PC-3 (cell line): ENCODE measurements at regions not wholly inside any gene's neighbourhood (a gene's known extent, or its start where the extent isn't known, plus 50 kb on each side); places are given as distances from the start of the nearest gene placed in this dataset.

Experiments used
- ATAC-seq: fragments of 200-7000 bp; cut with Tn5 transposase; 2 replicates; pipeline ENCODE4 v1.9.1; 2020; ENCODE audit warnings: mild to moderate bottlenecking, moderate library complexity
- BruUV-seq: library from RNA; stranded (reverse); fragments of 400-500 nt; replicated peaks from 2 replicates; lab custom pipeline; 2021; lab: Mats Ljungman, UMichigan
- CTCF ChIA-PET: fragments of 300-600 bp; sonication (Branson Sonifier 250); formaldehyde crosslinking; loops from one replicate; lab custom pipeline; 2022; ENCODE audit warnings: antibody characterized with exemption; lab: Charles Lee
- POLR2A ChIA-PET: fragments of 300-600 bp; sonication (Branson Sonifier 250); formaldehyde crosslinking; loops from one replicate; lab custom pipeline; 2022; ENCODE audit warnings: antibody characterized with exemption; ENCODE audit not compliant: unreplicated experiment; lab: Charles Lee
- DNase-seq: peaks from one replicate; pipeline ENCODE4 v3.0.0-alpha.2; 2015
- H2AFZ ChIP-seq: fragments of 300-600 bp; sonication (generic); 2 replicates; pipeline ENCODE4 v1.6.0; 2016; ENCODE audit warnings: antibody characterized with exemption, low read length
- H3F3A ChIP-seq: fragments of 300-600 bp; sonication (generic); one replicate; pipeline ENCODE4 v1.6.0; 2017; ENCODE audit warnings: antibody characterized with exemption, low read length, control low read depth, mild to moderate bottlenecking; ENCODE audit not compliant: unreplicated experiment
- H3K27ac ChIP-seq: fragments of 300-600 bp; sonication (generic); 2 replicates; pipeline ENCODE4 v1.5.1; 2016; ENCODE audit warnings: mild to moderate bottlenecking, low read length
- H3K27me3 ChIP-seq: fragments of 300-600 bp; sonication (generic); 2 replicates; pipeline ENCODE4 v1.6.1; 2016; ENCODE audit warnings: low read length, mixed read lengths
- H3K36me3 ChIP-seq: fragments of 300-600 bp; sonication (generic); 2 replicates; pipeline ENCODE4 v1.6.1; 2016; ENCODE audit warnings: low read depth, mixed run types, low read length, mixed read lengths
- H3K4me1 ChIP-seq: fragments of 300-600 bp; sonication (generic); 2 replicates; pipeline ENCODE4 v1.5.1; 2016; ENCODE audit warnings: low read length; ENCODE audit not compliant: insufficient read depth
- H3K4me2 ChIP-seq: fragments of 300-600 bp; sonication (generic); 2 replicates; pipeline ENCODE4 v1.6.0; 2016; ENCODE audit warnings: low read length
- H3K4me3 ChIP-seq: fragments of 300-600 bp; sonication (generic); 2 replicates; pipeline ENCODE4 v1.5.1; 2016; ENCODE audit warnings: mild to moderate bottlenecking, low read length, mixed read lengths
- H3K79me2 ChIP-seq: fragments of 300-600 bp; sonication (generic); 2 replicates; pipeline ENCODE4 v1.6.1; 2017; ENCODE audit warnings: low read length, mixed read lengths
- H3K9ac ChIP-seq: fragments of 300-600 bp; sonication (generic); 2 replicates; pipeline ENCODE4 v1.6.0; 2016; ENCODE audit warnings: mild to moderate bottlenecking, low read length
- H3K9me2 ChIP-seq: fragments of 300-600 bp; sonication (generic); replicated peaks from 2 replicates; pipeline ENCODE4 v1.6.1; 2016; ENCODE audit warnings: mixed run types, low read length, mixed read lengths
- H3K9me3 ChIP-seq: fragments of 300-600 bp; sonication (generic); 2 replicates; pipeline ENCODE4 v1.6.1; 2016; ENCODE audit warnings: low read length, mixed read lengths
- H4K20me1 ChIP-seq: fragments of 300-600 bp; sonication (generic); 2 replicates; pipeline ENCODE4 v1.6.1; 2016; ENCODE audit warnings: low read length, mixed read lengths
- EZH2 ChIP-seq: fragments of 300-600 bp; sonication (generic); IDR thresholded peaks from one replicate; pipeline ENCODE4 v1.6.1; 2017; ENCODE audit warnings: antibody characterized with exemption, mild to moderate bottlenecking, low read length; ENCODE audit not compliant: unreplicated experiment
- EZH2phosphoT487 ChIP-seq: fragments of 300-600 bp; sonication (generic); IDR thresholded peaks from 2 replicates; pipeline ENCODE4 v1.6.1; 2018; ENCODE audit warnings: mild to moderate bottlenecking, antibody characterized with exemption, low read length, borderline replicate concordance
- intact Hi-C: fragments of 100-400 bp; cut with micrococcal nuclease; formaldehyde crosslinking; loops from 2 replicates; pipeline ENCODE4 v1.9.0; 2023
- TF ChIP-seq, protein P1 (sequence below): fragments of 300-600 bp; sonication (generic); conservative IDR thresholded peaks from 2 replicates; pipeline ENCODE4 v1.5.1; 2017; ENCODE audit warnings: antibody characterized with exemption, low read depth, mild to moderate bottlenecking, low read length

DNA sequence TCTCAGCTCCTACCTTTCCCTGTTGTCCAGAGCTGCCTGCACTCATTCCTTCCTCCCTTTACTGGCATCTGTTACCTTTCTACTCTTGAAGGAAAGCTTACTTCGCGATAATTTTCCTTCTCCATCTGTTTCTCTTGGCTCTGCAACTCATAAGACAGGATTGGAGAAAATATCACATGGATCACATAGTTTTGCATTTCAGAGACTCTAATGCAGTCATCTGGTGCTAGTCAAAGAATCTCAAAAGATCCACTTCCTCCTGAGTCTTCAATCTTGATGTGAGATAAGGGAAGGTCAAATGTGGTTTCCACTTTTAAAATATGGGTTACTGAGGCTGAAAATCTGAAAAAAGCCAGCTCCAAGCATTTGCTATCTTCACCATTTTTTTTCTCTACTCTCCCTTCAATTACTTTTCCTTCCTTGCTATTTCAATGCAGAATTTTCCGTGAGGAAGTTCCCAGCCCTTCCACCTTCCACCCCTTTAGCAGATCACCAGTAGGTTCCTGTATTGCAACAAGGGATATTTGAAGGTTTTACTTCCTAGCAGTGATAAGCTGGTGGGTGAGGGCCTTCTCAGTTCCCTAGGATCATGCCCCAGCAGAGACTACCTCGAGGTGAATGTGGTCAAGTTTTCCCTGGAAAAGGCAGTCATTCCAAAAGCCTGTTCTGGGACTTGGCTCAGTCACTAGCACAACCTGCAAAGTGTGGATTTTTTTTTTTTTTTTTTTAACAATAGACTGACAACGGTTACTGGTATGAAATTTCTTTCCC is 62.8 kb upstream of the LRRC1 start:
- no peak for TF ChIP-seq EZH2phosphoT487
- TF ChIP-seq EZH2, result no peak
- TF ChIP-seq, protein P1, sequence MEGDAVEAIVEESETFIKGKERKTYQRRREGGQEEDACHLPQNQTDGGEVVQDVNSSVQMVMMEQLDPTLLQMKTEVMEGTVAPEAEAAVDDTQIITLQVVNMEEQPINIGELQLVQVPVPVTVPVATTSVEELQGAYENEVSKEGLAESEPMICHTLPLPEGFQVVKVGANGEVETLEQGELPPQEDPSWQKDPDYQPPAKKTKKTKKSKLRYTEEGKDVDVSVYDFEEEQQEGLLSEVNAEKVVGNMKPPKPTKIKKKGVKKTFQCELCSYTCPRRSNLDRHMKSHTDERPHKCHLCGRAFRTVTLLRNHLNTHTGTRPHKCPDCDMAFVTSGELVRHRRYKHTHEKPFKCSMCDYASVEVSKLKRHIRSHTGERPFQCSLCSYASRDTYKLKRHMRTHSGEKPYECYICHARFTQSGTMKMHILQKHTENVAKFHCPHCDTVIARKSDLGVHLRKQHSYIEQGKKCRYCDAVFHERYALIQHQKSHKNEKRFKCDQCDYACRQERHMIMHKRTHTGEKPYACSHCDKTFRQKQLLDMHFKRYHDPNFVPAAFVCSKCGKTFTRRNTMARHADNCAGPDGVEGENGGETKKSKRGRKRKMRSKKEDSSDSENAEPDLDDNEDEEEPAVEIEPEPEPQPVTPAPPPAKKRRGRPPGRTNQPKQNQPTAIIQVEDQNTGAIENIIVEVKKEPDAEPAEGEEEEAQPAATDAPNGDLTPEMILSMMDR, result no peak
- Histone ChIP-seq H4K20me1 (no peaks in the 10 kb centered on the region), H3F3A (no peaks in the 10 kb centered on the region), H3K79me2 (no peaks in the 10 kb centered on the region), H3K36me3 (no peaks in the 10 kb centered on the region), H3K27ac (no peak overlapping the region), H3K9ac (no peak overlapping the region), H3K9me3 (no peaks in the 10 kb centered on the region), H3K4me2 (no peak overlapping the region), H3K9me2 (no peaks in the 10 kb centered on the region), H3K4me1 (peaks cover 24% of the 10 kb centered on the region), H3K4me3 (no peak overlapping the region), H2AFZ (no peak overlapping the region), H3K27me3 (no peaks in the 10 kb centered on the region)
- ATAC-seq (no peak), DNase-seq (no peak)
- BruUV-seq, result no TSS peak
- CTCF ChIA-PET, result no interaction called here
- intact Hi-C loops, result no loop called here
- POLR2A ChIA-PET, result no interaction called here

DNA sequence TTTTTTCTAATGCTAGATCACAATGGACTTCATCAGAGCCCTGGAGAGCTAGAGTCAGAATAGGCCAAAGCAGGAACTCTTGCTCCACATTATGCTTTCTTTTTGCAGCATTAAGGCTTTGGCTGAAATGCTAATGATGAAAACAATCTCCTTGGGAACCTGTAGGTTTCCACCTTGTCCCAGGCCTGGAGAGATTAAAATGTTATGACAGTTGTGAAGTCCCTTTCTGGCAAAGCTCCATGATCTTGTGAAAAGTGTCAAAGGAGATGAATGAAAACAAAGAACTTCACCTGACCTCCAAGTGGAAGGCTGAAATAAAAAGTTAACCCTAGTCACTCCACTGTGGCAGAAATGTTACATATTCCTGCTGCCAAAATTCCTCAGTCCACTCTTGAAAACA is 64.0 kb upstream of the LRRC1 start:
- BruUV-seq, result no TSS peak
- no peak overlapping the region for H2AFZ ChIP-seq
- CTCF ChIA-PET, result interaction anchor here (1.0 kb wide), 1 partner anchor 237 kb away, joined by 4 read pairs; no protein-coding TSS in a partner anchor
- TF ChIP-seq, protein P1, result no peak
- no peak for TF ChIP-seq EZH2phosphoT487
- no peak for TF ChIP-seq EZH2
- H3K4me2 ChIP-seq, result no peak overlapping the region
- no peak overlapping the region for H3K9ac ChIP-seq
- H3K27me3 ChIP-seq, result no peaks in the 10 kb centered on the region
- no peaks in the 10 kb centered on the region for H3K79me2 ChIP-seq
- no peak overlapping the region for H3K4me3 ChIP-seq
- H3K36me3 ChIP-seq, result no peaks in the 10 kb centered on the region
- no peaks in the 10 kb centered on the region for H3F3A ChIP-seq
- POLR2A ChIA-PET, result interaction anchor here (0.6 kb wide), 3 partner anchors 11 to 193 kb away, joined by 3 to 4 read pairs (median 4); no protein-coding TSS in a partner anchor
- H3K9me2 ChIP-seq, result no peaks in the 10 kb centered on the region
- no peaks in the 10 kb centered on the region for H4K20me1 ChIP-seq
- intact Hi-C loops, result no loop called here
- H3K27ac ChIP-seq, result no peak overlapping the region
- H3K9me3 ChIP-seq, result no peaks in the 10 kb centered on the region
- no peak for DNase-seq
- ATAC-seq, result no peak
- H3K4me1 ChIP-seq, result peaks cover 23% of the 10 kb centered on the region

DNA sequence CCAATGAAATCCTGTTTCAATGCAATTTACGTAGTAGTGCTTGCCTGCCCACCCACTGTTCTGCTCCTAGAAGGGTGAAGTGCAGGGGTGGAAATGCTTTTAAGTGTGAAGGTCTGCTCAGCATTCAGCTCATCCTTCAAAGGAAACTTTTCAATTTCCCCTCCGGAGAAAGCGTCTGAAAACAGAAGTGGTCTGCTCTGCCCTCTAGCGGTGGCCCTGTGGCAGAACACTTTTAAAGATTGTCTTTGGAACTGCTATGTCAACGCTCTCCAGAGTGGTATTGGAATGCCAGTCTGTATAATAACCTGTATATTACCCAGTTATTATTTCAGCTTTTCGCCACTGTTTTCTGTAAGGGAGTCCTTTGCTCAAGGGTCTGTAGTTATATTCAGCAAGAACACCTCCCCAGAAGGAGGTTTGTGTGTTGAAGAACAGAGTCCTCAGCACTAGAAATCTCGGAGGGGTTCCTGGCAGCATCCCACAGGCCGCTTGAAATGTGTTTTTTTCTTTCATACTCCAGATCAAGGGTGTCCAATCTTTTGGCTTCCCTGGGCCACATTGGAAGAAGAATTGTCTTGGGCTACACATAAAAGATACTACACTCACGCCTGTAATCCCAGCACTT is 63.1 kb upstream of the KLHL31 start:
- BruUV-seq, result no TSS peak
- no peak overlapping the region for H3K4me3 ChIP-seq
- no peak overlapping the region for H3K9ac ChIP-seq
- H3K9me3 ChIP-seq, result no peaks in the 10 kb centered on the region
- DNase-seq, result peak; percentile 76
- peak overlapping the region; percentile 38 for H3K4me2 ChIP-seq
- ATAC-seq, result peak; percentile 69
- H3K36me3 ChIP-seq, result no peaks in the 10 kb centered on the region
- TF ChIP-seq, protein P1, result peak; percentile 92
- TF ChIP-seq EZH2phosphoT487, result no peak
- ChIA-PET CTCF (interaction anchor here (0.6 to 2.2 kb wide), 8 partner anchors 10 to 289 kb away, joined by 3 to 31 read pairs (median 6); no protein-coding TSS in a partner anchor), POLR2A (interaction anchor here (0.7 kb wide), 1 partner anchor 77 kb away, joined by 4 read pairs; no protein-coding TSS in a partner anchor)
- H3K4me1 ChIP-seq, result peaks cover 10% of the 10 kb centered on the region
- no peaks in the 10 kb centered on the region for H3F3A ChIP-seq
- H3K27me3 ChIP-seq, result no peaks in the 10 kb centered on the region
- H3K79me2 ChIP-seq, result no peaks in the 10 kb centered on the region
- H4K20me1 ChIP-seq, result no peaks in the 10 kb centered on the region
- H3K27ac ChIP-seq, result no peak overlapping the region
- intact Hi-C loops, result loop anchor here (1.0 to 10.0 kb wide), 3 partner anchors 66 to 554 kb away; no protein-coding TSS in a partner anchor
- no peaks in the 10 kb centered on the region for H3K9me2 ChIP-seq
- H2AFZ ChIP-seq, result peak overlapping the region; percentile 50
